GM18951 (cell line): ENCODE measurements at regions not wholly inside any gene's neighbourhood (a gene's known extent, or its start where the extent isn't known, plus 50 kb on each side); places are given as distances from the start of the nearest gene placed in this dataset.

ENCODE experiments used
- POLR2A ChIP-seq: IDR thresholded peaks from 4 replicates; pipeline ENCODE4 v1.6.1; 2011; ENCODE audit warnings: mild to moderate bottlenecking; ENCODE audit not compliant: insufficient read length, insufficient read depth; ENCODE audit errors: extremely low read depth
- in situ Hi-C: fragments of 300-500 bp; cut with MboI; formaldehyde crosslinking; loops from one replicate; pipeline ENCODE4 v1.12.0; 2022; ENCODE audit warnings: low sequenced_read_pairs, mixed read lengths, inconsistent platforms; ENCODE audit not compliant: unreplicated experiment

- in situ Hi-C loops, result no loop called here
Measured at GRCh38 chr1:188423073-188423472, 1594.3 kb downstream of the PLA2G4A start.

GRCh38 chr1:188424176-188424575, 1595.4 kb downstream of the PLA2G4A start:
- in situ Hi-C loops, result no loop called here

More at GRCh38 chr1:188423073-188423472, 1594.3 kb downstream of the PLA2G4A start:
- TF ChIP-seq POLR2A, result no peak

GRCh38 chr1:188425687-188426086, 1596.9 kb downstream of the PLA2G4A start:
- no peak for TF ChIP-seq POLR2A
- in situ Hi-C loops, result no loop called here

More at GRCh38 chr1:188424176-188424575, 1595.4 kb downstream of the PLA2G4A start:
- no peak for TF ChIP-seq POLR2A

GRCh38 chr1:188426561-188426960, 1597.8 kb downstream of the PLA2G4A start:
- in situ Hi-C loops, result no loop called here

GRCh38 chr1:188427642-188428041, 1598.9 kb downstream of the PLA2G4A start:
- no peak for TF ChIP-seq POLR2A
- in situ Hi-C loops, result no loop called here

More at GRCh38 chr1:188426561-188426960, 1597.8 kb downstream of the PLA2G4A start:
- TF ChIP-seq POLR2A, result no peak

- in situ Hi-C loops, result no loop called here
- no peak for TF ChIP-seq POLR2A
Measured at GRCh38 chr1:188429386-188429785, 1600.6 kb downstream of the PLA2G4A start.

- TF ChIP-seq POLR2A, result no peak
- in situ Hi-C loops, result no loop called here
Measured at GRCh38 chr1:188432427-188432826, 1603.7 kb downstream of the PLA2G4A start.

- TF ChIP-seq POLR2A, result no peak
- in situ Hi-C loops, result no loop called here
Measured at GRCh38 chr1:188433425-188433824, 1604.7 kb downstream of the PLA2G4A start.

- in situ Hi-C loops, result no loop called here
- TF ChIP-seq POLR2A, result no peak
Measured at GRCh38 chr1:188444526-188444925, 1615.8 kb downstream of the PLA2G4A start.

- in situ Hi-C loops, result no loop called here
- no peak for TF ChIP-seq POLR2A
Measured at GRCh38 chr1:188462837-188463236, 1634.1 kb downstream of the PLA2G4A start.

- no peak for TF ChIP-seq POLR2A
- in situ Hi-C loops, result no loop called here
Measured at GRCh38 chr1:188463919-188464318, 1635.2 kb downstream of the PLA2G4A start.

GRCh38 chr1:188466539-188466938, 1637.8 kb downstream of the PLA2G4A start:
- in situ Hi-C loops, result no loop called here
- no peak for TF ChIP-seq POLR2A

GRCh38 chr1:188476606-188477005, 1647.9 kb downstream of the PLA2G4A start:
- no peak for TF ChIP-seq POLR2A
- in situ Hi-C loops, result no loop called here

GRCh38 chr1:188489336-188490112, 1660.8 kb downstream of the PLA2G4A start:
- in situ Hi-C loops, result no loop called here
- TF ChIP-seq POLR2A, result no peak
